IMR-90 (cell line): ENCODE measurements at regions not wholly inside any gene's neighbourhood (a gene's known extent, or its start where the extent isn't known, plus 50 kb on each side); places are given as distances from the start of the nearest gene placed in this dataset.

Experiments used
- ATAC-seq: fragments of 200-7000 bp; cut with Tn5 transposase; 2 replicates; pipeline ENCODE4 v1.9.1; 2020; ENCODE audit warnings: low read depth, mild to moderate bottlenecking, moderate library complexity
- BruUV-seq: library from RNA; stranded (reverse); fragments of 400-500 nt; replicated peaks from 2 replicates; lab custom pipeline; 2021; lab: Mats Ljungman, UMichigan
- CTCF ChIA-PET: fragments of 300-600 bp; formaldehyde crosslinking; extraction: SDS; loops from one replicate; lab custom pipeline; 2021; ENCODE audit warnings: antibody characterized with exemption; lab: Yijun Ruan, JAX
- POLR2A ChIA-PET: fragments of 300-600 bp; sonication (Branson Sonifier 250); formaldehyde crosslinking; loops from one replicate; lab custom pipeline; 2022; ENCODE audit warnings: antibody characterized with exemption; ENCODE audit not compliant: unreplicated experiment; lab: Charles Lee
- DNase-seq: peaks from one replicate; pipeline ENCODE4 v3.0.0; 2013
- H2AFZ ChIP-seq: replicated peaks from 2 replicates; pipeline ENCODE3; 2013; ENCODE audit warnings: low read length, mild to moderate bottlenecking; ENCODE audit not compliant: poor library complexity
- H2AK5ac ChIP-seq: 2 replicates; pipeline ENCODE4 v1.6.1; 2013; ENCODE audit warnings: low read depth, low read length, inconsistent platforms
- H2AK9ac ChIP-seq: replicated peaks from 2 replicates; pipeline ENCODE3; 2013; ENCODE audit warnings: mild to moderate bottlenecking, low read depth, low read length, moderate library complexity; ENCODE audit not compliant: poor library complexity
- H2BK120ac ChIP-seq: 2 replicates; pipeline ENCODE4 v1.6.1; 2013; ENCODE audit warnings: low read depth, low read length, inconsistent platforms
- H2BK15ac ChIP-seq: 3 replicates; pipeline ENCODE4 v1.6.1; 2013; ENCODE audit warnings: low read depth, low read length, inconsistent platforms
- H2BK20ac ChIP-seq: 2 replicates; pipeline ENCODE4 v1.6.1; 2013; ENCODE audit warnings: low read depth, mild to moderate bottlenecking, inconsistent platforms, low read length, moderate library complexity
- H2BK5ac ChIP-seq: 2 replicates; pipeline ENCODE4 v1.6.1; 2013; ENCODE audit warnings: mild to moderate bottlenecking, low read depth, low read length, inconsistent platforms; ENCODE audit not compliant: poor library complexity, severe bottlenecking
- H3K14ac ChIP-seq: replicated peaks from 2 replicates; pipeline ENCODE4 v1.6.1; 2013; ENCODE audit warnings: low read depth, low read length, inconsistent platforms
- H3K18ac ChIP-seq: 2 replicates; pipeline ENCODE4 v1.6.1; 2013; ENCODE audit warnings: low read depth, low read length, control low read depth
- H3K23ac ChIP-seq: 2 replicates; pipeline ENCODE4 v1.6.1; 2013; ENCODE audit warnings: low read depth, low read length, inconsistent platforms
- H3K27ac ChIP-seq: 2 replicates; pipeline ENCODE4 v1.5.1; 2013; ENCODE audit warnings: mild to moderate bottlenecking, control low read depth, low read length; ENCODE audit not compliant: insufficient read depth
- H3K27me3 ChIP-seq: 2 replicates; pipeline ENCODE4 v1.6.1; 2013; ENCODE audit warnings: low read length; ENCODE audit not compliant: control insufficient read depth, insufficient read depth
- H3K36me3 ChIP-seq: 2 replicates; pipeline ENCODE4 v1.6.1; 2013; ENCODE audit warnings: low read length, mixed read lengths; ENCODE audit not compliant: control insufficient read depth, insufficient read depth
- H3K4ac ChIP-seq: 2 replicates; pipeline ENCODE4 v1.6.1; 2013; ENCODE audit warnings: low read depth, low read length, inconsistent platforms
- H3K4me1 ChIP-seq: 2 replicates; pipeline ENCODE4 v1.6.1; 2013; ENCODE audit warnings: low read length, mixed read lengths; ENCODE audit not compliant: control insufficient read depth, insufficient read depth
- H3K4me2 ChIP-seq: 2 replicates; pipeline ENCODE4 v1.6.1; 2013; ENCODE audit warnings: low read depth, mild to moderate bottlenecking, control low read depth, low read length, moderate library complexity
- H3K4me3 ChIP-seq: 2 replicates; pipeline ENCODE4 v1.5.1; 2013; ENCODE audit warnings: low read depth, mild to moderate bottlenecking, control low read depth, low read length, moderate library complexity; ENCODE audit not compliant: insufficient read depth
- H3K56ac ChIP-seq: 2 replicates; pipeline ENCODE4 v1.6.1; 2013; ENCODE audit warnings: low read length, inconsistent platforms; ENCODE audit not compliant: insufficient read depth; ENCODE audit errors: extremely low read depth
- H3K79me1 ChIP-seq, 2 experiments: 2 replicates each; pipeline ENCODE4 v1.6.1; 2013; ENCODE audit warnings: low read length in 2 of 2, inconsistent platforms in 1 of 2, low read depth in 1 of 2
- H3K9ac ChIP-seq: 2 replicates; pipeline ENCODE4 v1.6.1; 2013; ENCODE audit warnings: low read depth, low read length, control low read depth
- H3K9me1 ChIP-seq: 2 replicates; pipeline ENCODE4 v1.6.1; 2013; ENCODE audit warnings: low read length, inconsistent platforms; ENCODE audit not compliant: insufficient read depth
- H3K9me3 ChIP-seq: 2 replicates; pipeline ENCODE4 v1.6.1; 2013; ENCODE audit warnings: low read length; ENCODE audit not compliant: control insufficient read depth, insufficient read depth
- H4K20me1 ChIP-seq: 2 replicates; pipeline ENCODE4 v1.6.1; 2013; ENCODE audit warnings: low read length, inconsistent platforms; ENCODE audit not compliant: insufficient read depth
- H4K5ac ChIP-seq: 2 replicates; pipeline ENCODE4 v1.6.1; 2013; ENCODE audit warnings: mild to moderate bottlenecking, low read depth, low read length, control low read depth
- H4K8ac ChIP-seq, 2 experiments: 2 replicates each; pipeline ENCODE4 v1.6.1; 2013; ENCODE audit warnings: low read depth in 2 of 2, low read length in 2 of 2, control low read depth in 1 of 2, inconsistent platforms in 1 of 2
- H4K91ac ChIP-seq: 2 replicates; pipeline ENCODE4 v1.6.1; 2013; ENCODE audit warnings: low read depth, low read length, inconsistent platforms; ENCODE audit not compliant: insufficient read depth
- BHLHE40 ChIP-seq: fragments of 150-350 bp; IDR thresholded peaks from 2 replicates; pipeline ENCODE4 v1.6.1; 2016; ENCODE audit warnings: mild to moderate bottlenecking, low read depth, low read length
- CEBPB ChIP-seq: IDR thresholded peaks from 2 replicates; pipeline ENCODE4 v1.6.1; 2012; ENCODE audit warnings: low read depth, low read length, improper control_type of control experiment
- CHD1 ChIP-seq: IDR thresholded peaks from 2 replicates; pipeline ENCODE4 v1.6.1; 2012; ENCODE audit warnings: low read depth, low read length, improper control_type of control experiment
- CTCF ChIP-seq: conservative IDR thresholded peaks from 2 replicates; pipeline ENCODE4 v1.5.1; 2012; ENCODE audit warnings: mild to moderate bottlenecking, low read depth, low read length, improper control_type of control experiment
- ELK1 ChIP-seq: fragments of 150-350 bp; IDR thresholded peaks from 2 replicates; pipeline ENCODE4 v1.6.1; 2016; ENCODE audit warnings: low read depth, mild to moderate bottlenecking, low read length, moderate library complexity, borderline replicate concordance
- FOS ChIP-seq: fragments of 150-350 bp; IDR thresholded peaks from 2 replicates; pipeline ENCODE4 v1.6.1; 2016; ENCODE audit warnings: low read depth, low read length
- MAFK ChIP-seq: IDR thresholded peaks from 2 replicates; pipeline ENCODE4 v1.6.1; 2012; ENCODE audit warnings: low read depth, low read length, improper control_type of control experiment
- MAZ ChIP-seq: IDR thresholded peaks from 2 replicates; pipeline ENCODE4 v1.6.1; 2012; ENCODE audit warnings: low read depth, mild to moderate bottlenecking, low read length, improper control_type of control experiment, moderate library complexity, borderline replicate concordance
- MXI1 ChIP-seq: IDR thresholded peaks from 2 replicates; pipeline ENCODE4 v1.6.1; 2012; ENCODE audit warnings: low read depth, mild to moderate bottlenecking, low read length, moderate library complexity, borderline replicate concordance
- NFE2L2 ChIP-seq: fragments of 150-350 bp; IDR thresholded peaks from 2 replicates; pipeline ENCODE4 v1.6.1; 2016; ENCODE audit warnings: low read depth, mild to moderate bottlenecking, low read length
- POLR2A ChIP-seq: IDR thresholded peaks from 2 replicates; pipeline ENCODE4 v1.6.1; 2012; ENCODE audit warnings: mild to moderate bottlenecking, low read depth, low read length
- RAD21 ChIP-seq: IDR thresholded peaks from 2 replicates; pipeline ENCODE4 v1.6.1; 2012; ENCODE audit warnings: low read length, improper control_type of control experiment
- RCOR1 ChIP-seq: IDR thresholded peaks from 2 replicates; pipeline ENCODE4 v1.6.1; 2012; ENCODE audit warnings: mild to moderate bottlenecking, low read length, improper control_type of control experiment; ENCODE audit not compliant: insufficient replicate concordance
- RFX5 ChIP-seq: IDR thresholded peaks from 2 replicates; pipeline ENCODE4 v1.8.0; 2012; ENCODE audit warnings: low read depth, mild to moderate bottlenecking, low read length, moderate library complexity
- SMC3 ChIP-seq: fragments of 150-350 bp; IDR thresholded peaks from 2 replicates; pipeline ENCODE4 v1.6.1; 2016; ENCODE audit warnings: low read depth, mild to moderate bottlenecking, antibody characterized with exemption, low read length, moderate library complexity
- USF2 ChIP-seq: fragments of 150-350 bp; IDR thresholded peaks from 2 replicates; pipeline ENCODE4 v1.6.1; 2017; ENCODE audit warnings: mild to moderate bottlenecking, antibody characterized with exemption, low read length, low read depth
- WGBS, 2 experiments: methylation state at CpG; one replicate each; pipeline versions ENCODE4 v1.1.5 to v1.1.7; 2013; ENCODE audit warnings: missing lambda C conversion rate in 2 of 2; ENCODE audit not compliant: insufficient read length in 1 of 2; ENCODE audit errors: extremely low coverage in 2 of 2; 5-methylcytosine and 5-hydroxymethylcytosine counted together
- dilution Hi-C: fragments of 300-500 bp; cut with HindIII; formaldehyde crosslinking; loops from one replicate; pipeline ENCODE4 v1.14.3; 2018; ENCODE audit warnings: low sequenced_read_pairs; ENCODE audit not compliant: unreplicated experiment
- in situ Hi-C: fragments of 300-500 bp; cut with MboI; formaldehyde crosslinking; loops from 3 replicates; pipeline ENCODE4 v1.14.3; 2019; ENCODE audit warnings: low sequenced_read_pairs, inconsistent platforms, mixed read lengths
- intact Hi-C: fragments of 100-400 bp; cut with micrococcal nuclease; formaldehyde crosslinking; loops from 2 replicates; pipeline ENCODE4 v1.10.0; 2022

GRCh38 chr10:30687698-30688213 lies 58.2 kb upstream of the LYZL2 start:
- no peaks in the 10 kb centered on the region for H3K9me1 ChIP-seq
- H4K5ac ChIP-seq: no peak overlapping the region
- ATAC-seq: peak; percentile 99
- H3K4me1 ChIP-seq: no peaks in the 10 kb centered on the region
- peaks cover 17% of the 10 kb centered on the region for H3K27me3 ChIP-seq
- intact Hi-C loops (no loop called here), dilution Hi-C loops (no loop called here), in situ Hi-C loops (loop anchor here (5.0 kb wide), 1 partner anchor 1190 kb away; no protein-coding TSS in a partner anchor)
- no peak overlapping the region for H2AK9ac ChIP-seq
- DNase-seq: peak; percentile 68
- H2BK5ac ChIP-seq: no peak overlapping the region
- no peak overlapping the region for H2BK15ac ChIP-seq
- no peaks in the 10 kb centered on the region for H3K9me3 ChIP-seq
- H3K23ac ChIP-seq: no peak overlapping the region
- 0 out of 2 replicates have a peak overlapping the region, but pooled peaks have one; percentile 43 for H2AK5ac ChIP-seq
- no peak overlapping the region for H3K18ac ChIP-seq
- no peak overlapping the region for H3K27ac ChIP-seq
- peaks cover 3% of the 10 kb centered on the region; the same call in 1 of the 2 replicates for H4K20me1 ChIP-seq
- H2AFZ ChIP-seq: peak overlapping the region; percentile 46
- BruUV-seq: no TSS peak
- H2BK120ac ChIP-seq: no peak overlapping the region
- H3K14ac ChIP-seq: no peak overlapping the region
- no peak overlapping the region for H3K9ac ChIP-seq
- no peak overlapping the region for H4K8ac ChIP-seq
- ChIA-PET CTCF (interaction anchor here (0.6 to 1.1 kb wide), 6 partner anchors 14 to 1442 kb away, joined by 3 to 9 read pairs (median 4); no protein-coding TSS in a partner anchor), POLR2A (no interaction called here)
- H3K4me2 ChIP-seq: no peak overlapping the region
- H3K4ac ChIP-seq: no peak overlapping the region
- H3K36me3 ChIP-seq: no peaks in the 10 kb centered on the region
- WGBS, 2 experiments: 0% methylated on average over 4 of the region's 7 CpGs; no CpG with 5 or more reads in 1 of the 2 experiments
- no peak overlapping the region for H3K56ac ChIP-seq
- no peak overlapping the region for H3K4me3 ChIP-seq
- no peaks in the 10 kb centered on the region for H3K79me1 ChIP-seq
- no peak overlapping the region; the same call in 1 of the 2 replicates for H2BK20ac ChIP-seq
- no peak for TF ChIP-seq USF2
- TF ChIP-seq CHD1: no peak
- peak; percentile 87 for TF ChIP-seq CTCF
- no peak for TF ChIP-seq RFX5
- TF ChIP-seq ELK1: no peak
- TF ChIP-seq MXI1: no peak
- no peak for TF ChIP-seq MAZ
- no peak for TF ChIP-seq BHLHE40
- no peak for TF ChIP-seq NFE2L2
- peak; percentile 85 for TF ChIP-seq RAD21
- TF ChIP-seq CEBPB: no peak
- TF ChIP-seq RCOR1: no peak
- TF ChIP-seq POLR2A: no peak
- no peak for TF ChIP-seq MAFK
- TF ChIP-seq SMC3: peak; percentile 72
- TF ChIP-seq FOS: no peak
- H4K91ac ChIP-seq: no peak overlapping the region
